ENCODE measurements at regions not wholly inside any gene's neighbourhood (a gene's known extent, or its start where the extent isn't known, plus 50 kb on each side); places are given as distances from the start of the nearest gene placed in this dataset.

DNA sequence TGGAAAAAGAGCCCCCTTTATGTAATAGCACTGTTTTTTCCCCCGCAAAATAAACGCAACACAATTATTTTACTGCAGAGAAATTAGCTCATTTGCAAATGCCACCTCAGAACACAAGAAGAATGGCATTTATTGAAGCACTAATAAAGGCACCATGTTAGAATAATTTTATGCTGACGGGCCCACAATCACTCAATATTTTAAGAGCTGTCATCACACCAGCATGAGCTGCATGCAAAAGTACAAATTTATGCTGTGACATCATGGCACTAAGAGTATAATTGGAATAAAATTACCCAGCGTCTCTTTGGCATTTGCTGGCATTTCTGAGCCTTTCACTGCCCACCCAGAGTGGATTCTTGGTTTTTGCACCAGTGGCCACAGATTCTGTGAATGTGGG, 364.6 kb downstream of the TLE4 start:
- TF ChIP-seq CTCF (IDR thresholded peaks at IDR 0.05) (no peak), POLR2A (IDR thresholded peaks at IDR 0.05) (no peak)

Data from body of pancreas (tissue), 4 donors.